Smooth muscle cell (in vitro differentiated cells): ENCODE measurements at regions not wholly inside any gene's neighbourhood (a gene's known extent, or its start where the extent isn't known, plus 50 kb on each side); places are given as distances from the start of the nearest gene placed in this dataset.

Experiments
- DNase-seq: peaks from one replicate; lab custom pipeline; 2025; ENCODE audit not compliant: unreplicated experiment; lab: John Stamatoyannopoulos, UW
- H2AFZ ChIP-seq: fragments of 200-600 bp; sonication (generic); 2 replicates; pipeline ENCODE4 v1.6.0; 2016; ENCODE audit warnings: antibody characterized with exemption, low read depth, mild to moderate bottlenecking
- H3F3A ChIP-seq: fragments of 200-600 bp; sonication (generic); 2 replicates; pipeline ENCODE4 v1.6.0; 2017; ENCODE audit warnings: antibody characterized with exemption, low read depth
- H3K27ac ChIP-seq: fragments of 200-600 bp; sonication (generic); 2 replicates; pipeline ENCODE4 v1.5.1; 2016; ENCODE audit warnings: low read depth, mild to moderate bottlenecking
- H3K27me3 ChIP-seq: fragments of 200-600 bp; sonication (generic); 2 replicates; pipeline ENCODE4 v1.6.1; 2016; ENCODE audit warnings: low read depth, mild to moderate bottlenecking
- H3K36me3 ChIP-seq: fragments of 200-600 bp; sonication (generic); 2 replicates; pipeline ENCODE4 v1.5.1; 2016; ENCODE audit warnings: low read depth
- H3K4me1 ChIP-seq: fragments of 200-600 bp; sonication (generic); 2 replicates; pipeline ENCODE4 v1.5.1; 2016; ENCODE audit warnings: low read depth
- H3K4me2 ChIP-seq: fragments of 200-600 bp; sonication (generic); 2 replicates; pipeline ENCODE4 v1.6.0; 2016; ENCODE audit warnings: mild to moderate bottlenecking
- H3K4me3 ChIP-seq: fragments of 200-600 bp; sonication (generic); 2 replicates; pipeline ENCODE4 v1.5.1; 2016; ENCODE audit warnings: mild to moderate bottlenecking
- H3K79me2 ChIP-seq: fragments of 200-600 bp; sonication (generic); 2 replicates; pipeline ENCODE4 v1.6.0; 2016; ENCODE audit warnings: low read depth, mild to moderate bottlenecking
- H3K9ac ChIP-seq: fragments of 200-600 bp; sonication (generic); 2 replicates; pipeline ENCODE4 v1.6.0; 2016; ENCODE audit warnings: low read depth
- H3K9me3 ChIP-seq: fragments of 200-600 bp; sonication (generic); replicated peaks from 2 replicates; pipeline ENCODE4 v1.5.1; 2016; ENCODE audit warnings: low read depth
- H4K20me1 ChIP-seq: fragments of 200-600 bp; sonication (generic); 2 replicates; pipeline ENCODE4 v1.6.0; 2016; ENCODE audit warnings: low read depth
- CTCF ChIP-seq: fragments of 200-600 bp; sonication (generic); IDR thresholded peaks from 2 replicates; pipeline ENCODE4 v1.5.1; 2017; ENCODE audit warnings: borderline replicate concordance, mild to moderate bottlenecking, antibody characterized with exemption; ENCODE audit not compliant: insufficient read depth, poor library complexity, severe bottlenecking
- WGBS: methylation state at CpG from one replicate; pipeline ENCODE4 v1.1.7; 2016; ENCODE audit warnings: low lambda C conversion rate; 5-methylcytosine and 5-hydroxymethylcytosine counted together

DNA sequence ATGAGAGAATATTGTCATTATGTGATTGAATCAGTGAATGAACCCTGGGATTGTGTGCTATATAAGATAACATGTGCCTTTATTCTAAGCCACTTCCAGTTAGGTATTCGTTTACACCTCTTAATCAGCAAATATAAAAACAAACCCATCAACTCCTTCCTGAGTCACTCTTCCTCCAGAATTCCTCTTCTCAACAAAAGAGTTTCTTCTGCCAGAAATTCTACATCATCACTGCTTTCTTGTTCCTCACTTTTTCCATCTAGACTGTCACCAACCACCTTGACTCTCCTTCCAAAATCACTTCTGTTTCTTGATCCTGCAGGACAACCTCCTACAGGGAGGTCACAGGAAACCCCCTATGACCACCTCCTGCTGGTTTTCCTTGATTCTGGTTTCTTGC lies 261.4 kb downstream of the CYP26B1 start:
- Histone ChIP-seq H3K4me3 (no peak overlapping the region), H3K4me1 (no peaks in the 10 kb centered on the region), H4K20me1 (no peaks in the 10 kb centered on the region), H3K27ac (no peak overlapping the region), H3F3A (no peaks in the 10 kb centered on the region), H2AFZ (no peak overlapping the region), H3K9ac (no peak overlapping the region), H3K36me3 (no peaks in the 10 kb centered on the region), H3K9me3 (no peaks in the 10 kb centered on the region), H3K27me3 (peaks cover 6% of the 10 kb centered on the region), H3K79me2 (no peaks in the 10 kb centered on the region), H3K4me2 (no peak overlapping the region)
- DNase-seq: no peak
- TF ChIP-seq CTCF: no peak
- WGBS: 81% methylated on average over 1 of the region's 1 CpG

GRCh38 chr2:71884303-71885042 lies 263.2 kb downstream of the CYP26B1 start:
- no peaks in the 10 kb centered on the region for H3K79me2 ChIP-seq
- TF ChIP-seq CTCF: no peak
- H3K27me3 ChIP-seq: no peaks in the 10 kb centered on the region
- 88% methylated on average over 7 of the region's 7 CpGs for WGBS
- H3K27ac ChIP-seq: no peak overlapping the region
- H3K9me3 ChIP-seq: no peaks in the 10 kb centered on the region
- no peaks in the 10 kb centered on the region for H3K4me1 ChIP-seq
- no peak overlapping the region for H3K4me2 ChIP-seq
- no peak overlapping the region for H3K9ac ChIP-seq
- no peak for DNase-seq
- H3F3A ChIP-seq: no peaks in the 10 kb centered on the region
- no peak overlapping the region for H2AFZ ChIP-seq
- H3K36me3 ChIP-seq: no peaks in the 10 kb centered on the region
- H3K4me3 ChIP-seq: no peak overlapping the region
- H4K20me1 ChIP-seq: no peaks in the 10 kb centered on the region

GRCh38 chr2:71882949-71883472 lies 264.7 kb downstream of the CYP26B1 start:
- Histone ChIP-seq H3K79me2 (no peaks in the 10 kb centered on the region), H2AFZ (no peak overlapping the region), H3K27me3 (no peaks in the 10 kb centered on the region), H3K4me3 (no peak overlapping the region), H3K4me1 (no peaks in the 10 kb centered on the region), H3K9me3 (no peaks in the 10 kb centered on the region), H3K36me3 (no peaks in the 10 kb centered on the region), H3F3A (no peaks in the 10 kb centered on the region), H3K4me2 (peak overlapping the region; percentile 43), H3K27ac (no peak overlapping the region), H4K20me1 (no peaks in the 10 kb centered on the region), H3K9ac (no peak overlapping the region)
- TF ChIP-seq CTCF: no peak
- peak; percentile 54 for DNase-seq
- 32% methylated on average over 8 of the region's 8 CpGs for WGBS
